ENCODE measurements at regions not wholly inside any gene's neighbourhood (a gene's known extent, or its start where the extent isn't known, plus 50 kb on each side); places are given as distances from the start of the nearest gene placed in this dataset.

GRCh38 chr1:67983867-67984266 is 66.6 kb downstream of the DIRAS3 start:
- Mint-ChIP-seq H3K27me3 (no peaks in the 10 kb centered on the region), H3K9me3 (no peaks in the 10 kb centered on the region), H3K4me1 (ENCODE audit: low read depth) (no peaks in the 10 kb centered on the region), H3K36me3 (ENCODE audit: low read depth) (no peaks in the 10 kb centered on the region), H3K27ac (no peak overlapping the region), H3K4me3 (no peak overlapping the region)
- no peak for TF ChIP-seq CTCF (IDR thresholded peaks at IDR 0.05)
- ChIA-PET CTCF (no interaction called here), POLR2A (no interaction called here)
- Histone ChIP-seq H3K27ac (ENCODE audit: low read depth in 1 of 2, low read length in 2 of 2) (no peak overlapping the region), H3K9me3 (ENCODE audit: control insufficient read depth in 1 of 2, insufficient read depth in 1 of 2, low read length in 2 of 2) (no peaks in the 10 kb centered on the region), H3K4me1 (ENCODE audit: insufficient read depth, low read length) (no peaks in the 10 kb centered on the region), H3K36me3 (ENCODE audit: insufficient read depth, low read length) (no peaks in the 10 kb centered on the region), H3K27me3 (ENCODE audit: control insufficient read depth in 1 of 2, insufficient read depth in 2 of 2, low read length in 2 of 2) (no peaks in the 10 kb centered on the region), H3K4me3 (ENCODE audit: low read length) (no peak overlapping the region)
- DNase-seq (no peak), ATAC-seq (ENCODE audit: poor library complexity) (no peak)
- intact Hi-C loops (cut with DNase I, micrococcal nuclease), result no loop called here

- H3K27me3 ChIP-seq (ENCODE audit: control insufficient read depth in 1 of 2, insufficient read depth in 2 of 2, low read length in 2 of 2), result no peaks in the 10 kb centered on the region
- ChIA-PET POLR2A (no interaction called here), CTCF (no interaction called here)
- H3K27ac ChIP-seq (ENCODE audit: low read depth in 1 of 2, low read length in 2 of 2), result no peak overlapping the region
- no peaks in the 10 kb centered on the region for H3K36me3 Mint-ChIP-seq (ENCODE audit: low read depth)
- no peak for TF ChIP-seq CTCF (IDR thresholded peaks at IDR 0.05)
- no peaks in the 10 kb centered on the region for H3K4me1 Mint-ChIP-seq (ENCODE audit: low read depth)
- no peak for ATAC-seq (ENCODE audit: poor library complexity)
- H3K36me3 ChIP-seq (ENCODE audit: insufficient read depth, low read length), result no peaks in the 10 kb centered on the region
- no peaks in the 10 kb centered on the region for H3K9me3 ChIP-seq (ENCODE audit: control insufficient read depth in 1 of 2, insufficient read depth in 1 of 2, low read length in 2 of 2)
- DNase-seq, result no peak
- intact Hi-C loops (cut with DNase I, micrococcal nuclease), result no loop called here
- no peaks in the 10 kb centered on the region for H3K27me3 Mint-ChIP-seq
- no peaks in the 10 kb centered on the region for H3K9me3 Mint-ChIP-seq
- H3K4me3 ChIP-seq (ENCODE audit: low read length), result no peak overlapping the region
- H3K27ac Mint-ChIP-seq, result no peak overlapping the region
- H3K4me3 Mint-ChIP-seq, result no peak overlapping the region
- no peaks in the 10 kb centered on the region for H3K4me1 ChIP-seq (ENCODE audit: insufficient read depth, low read length)
Observed at GRCh38 chr1:67980028-67980427, 70.4 kb downstream of the DIRAS3 start.

GRCh38 chr1:67979532-67979931 is 70.9 kb downstream of the DIRAS3 start:
- intact Hi-C loops (cut with DNase I, micrococcal nuclease), result no loop called here
- H3K4me1 Mint-ChIP-seq (ENCODE audit: low read depth), result no peaks in the 10 kb centered on the region
- Histone ChIP-seq H3K36me3 (ENCODE audit: insufficient read depth, low read length) (no peaks in the 10 kb centered on the region), H3K27ac (ENCODE audit: low read depth in 1 of 2, low read length in 2 of 2) (no peak overlapping the region), H3K9me3 (ENCODE audit: control insufficient read depth in 1 of 2, insufficient read depth in 1 of 2, low read length in 2 of 2) (no peaks in the 10 kb centered on the region), H3K4me1 (ENCODE audit: insufficient read depth, low read length) (no peaks in the 10 kb centered on the region), H3K27me3 (ENCODE audit: control insufficient read depth in 1 of 2, insufficient read depth in 2 of 2, low read length in 2 of 2) (no peaks in the 10 kb centered on the region), H3K4me3 (ENCODE audit: low read length) (no peak overlapping the region)
- ChIA-PET POLR2A (no interaction called here), CTCF (no interaction called here)
- no peak overlapping the region for H3K27ac Mint-ChIP-seq
- no peak for DNase-seq
- no peaks in the 10 kb centered on the region for H3K36me3 Mint-ChIP-seq (ENCODE audit: low read depth)
- no peaks in the 10 kb centered on the region for H3K27me3 Mint-ChIP-seq
- H3K9me3 Mint-ChIP-seq, result no peaks in the 10 kb centered on the region
- ATAC-seq (ENCODE audit: poor library complexity), result no peak
- H3K4me3 Mint-ChIP-seq, result no peak overlapping the region
- TF ChIP-seq CTCF (IDR thresholded peaks at IDR 0.05), result no peak

Data from CD4-positive, alpha-beta T cell (primary cell).